GM21390 (cell line): ENCODE measurements at regions not wholly inside any gene's neighbourhood (a gene's known extent, or its start where the extent isn't known, plus 50 kb on each side); places are given as distances from the start of the nearest gene placed in this dataset.
"Not testable (repeated sequence)": the region's sequence is repeated elsewhere in the genome, so short reads cannot be mapped to it uniquely, and the experiment has no call there.

Experiments used
- ATAC-seq: cut with Tn5 transposase; IDR thresholded peaks from one replicate; pipeline ENCODE4 v1.9.1; 2021; ENCODE audit not compliant: unreplicated experiment

DNA sequence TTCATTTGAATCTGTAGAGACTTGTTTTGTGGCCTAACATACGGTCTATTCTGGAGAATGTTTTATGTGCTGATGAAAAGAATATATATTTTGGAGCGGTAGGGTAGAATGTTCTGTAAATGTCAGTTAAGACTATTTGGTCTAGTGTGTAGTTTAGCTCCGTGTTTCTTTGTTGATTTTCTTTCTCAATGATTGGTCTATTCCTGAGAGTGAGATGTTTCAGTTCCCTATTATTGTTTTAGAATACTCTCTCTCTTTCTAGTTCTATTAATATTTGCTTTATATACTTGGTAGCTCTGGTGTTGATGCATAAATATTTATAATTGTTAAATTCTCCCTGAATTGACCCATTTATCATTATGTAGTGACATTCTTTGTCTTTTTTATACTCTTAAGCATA is 236.5 kb downstream of the GLUD2 start:
- ATAC-seq = no peak

DNA sequence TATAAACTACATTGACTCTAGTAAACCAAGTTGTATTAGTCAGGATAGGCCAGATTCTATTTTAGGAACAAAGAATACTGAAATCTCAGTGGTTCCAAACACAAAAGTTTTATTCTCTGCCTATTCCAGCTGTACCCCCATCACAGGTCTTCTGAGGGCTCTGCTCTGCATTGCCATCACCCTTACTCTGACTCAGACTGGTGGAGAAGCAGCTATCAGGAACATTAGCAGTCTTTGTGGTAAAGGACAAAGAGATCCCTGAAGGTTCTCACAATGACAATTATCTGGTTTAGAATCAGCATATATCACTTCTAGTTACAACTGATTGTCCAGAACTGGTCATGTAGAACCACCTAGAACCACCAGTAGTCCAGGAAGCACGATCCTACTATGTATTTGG is 251.1 kb downstream of the GLUD2 start:
- no peak for ATAC-seq

DNA sequence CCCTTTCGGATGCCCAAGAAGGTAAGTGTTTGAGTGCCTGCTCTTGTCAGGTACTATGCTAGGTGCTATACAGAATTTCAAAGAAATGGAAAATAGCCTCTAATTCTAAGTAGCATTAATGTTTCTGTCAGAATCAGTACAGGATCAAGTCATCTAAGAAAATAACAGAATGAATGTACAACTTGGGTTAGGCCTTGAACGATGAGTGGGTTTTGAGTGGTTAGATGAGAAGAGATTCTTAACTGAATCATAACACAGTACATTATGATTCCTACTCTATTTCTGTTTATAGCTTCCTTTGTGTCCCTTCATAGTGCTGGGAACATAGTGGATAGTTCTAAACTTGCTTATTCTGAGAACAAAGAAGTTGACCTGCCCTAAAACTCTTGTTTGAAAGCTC is 253.9 kb downstream of the GLUD2 start:
- ATAC-seq = no peak

DNA sequence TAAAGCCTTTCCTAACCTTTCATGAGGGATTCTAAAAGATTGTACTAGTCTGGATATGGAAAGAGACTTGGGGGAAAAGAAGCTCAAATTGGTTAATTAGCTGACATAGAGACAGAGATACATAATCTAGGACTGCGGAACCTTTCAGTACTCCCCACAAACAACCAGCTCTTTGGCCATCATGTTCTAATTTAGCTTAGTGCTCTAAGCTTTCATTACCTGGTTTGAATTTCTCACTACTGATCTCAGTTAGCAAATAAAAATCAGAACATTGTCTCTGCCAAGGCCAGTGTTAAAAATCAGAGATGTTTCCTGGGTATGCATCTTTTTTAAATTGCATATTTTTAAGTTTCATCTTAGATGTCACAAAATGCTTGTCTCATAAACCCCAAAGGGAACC is 254.4 kb downstream of the GLUD2 start:
- ATAC-seq = peak; percentile 62

DNA sequence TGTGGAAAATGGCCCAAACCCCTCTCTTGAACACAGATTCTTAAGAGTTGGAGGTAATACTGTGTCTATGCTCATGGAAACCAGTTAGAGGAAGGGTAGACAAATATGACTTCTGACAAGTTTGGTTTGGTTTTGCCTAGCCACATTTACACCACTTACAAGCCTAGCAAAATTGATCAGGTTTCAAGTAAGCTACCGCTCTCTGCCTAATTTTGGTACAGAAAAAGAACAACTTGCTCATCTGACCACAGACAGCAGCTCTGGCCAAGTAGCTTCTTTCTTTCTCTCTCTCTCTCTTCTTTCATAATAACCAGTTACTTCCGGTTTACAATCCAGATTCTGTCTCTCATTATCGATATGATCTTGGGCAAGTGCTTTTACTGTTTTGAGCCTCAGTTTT is 260.0 kb downstream of the GLUD2 start:
- peak; percentile 81 for ATAC-seq

DNA sequence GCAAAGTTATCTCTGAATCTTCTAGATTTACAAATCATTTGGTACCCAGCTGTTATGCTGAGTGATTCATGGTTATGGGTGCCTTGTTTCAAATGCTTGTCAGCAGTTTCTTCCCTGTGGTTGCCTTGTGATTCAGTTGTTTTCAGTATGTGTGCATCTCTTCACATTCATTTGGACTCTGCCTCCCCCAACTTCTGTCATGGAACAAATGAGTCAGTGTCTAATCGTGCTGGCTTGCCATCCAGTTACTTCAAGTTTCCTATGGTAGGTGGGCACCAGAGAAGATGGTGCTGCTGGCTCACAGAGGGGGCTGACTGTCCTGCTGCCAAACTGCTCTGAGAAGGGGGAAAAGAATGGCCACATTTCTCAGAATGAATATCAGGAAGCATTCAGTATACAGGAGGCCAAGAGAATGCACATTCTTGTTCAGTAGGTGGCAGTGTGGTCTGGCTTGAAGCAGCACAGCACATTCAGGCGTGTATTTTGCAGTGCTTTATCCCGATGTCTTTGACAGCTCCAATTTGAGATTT is 260.9 kb downstream of the GLUD2 start:
- peak; percentile 66 for ATAC-seq

DNA sequence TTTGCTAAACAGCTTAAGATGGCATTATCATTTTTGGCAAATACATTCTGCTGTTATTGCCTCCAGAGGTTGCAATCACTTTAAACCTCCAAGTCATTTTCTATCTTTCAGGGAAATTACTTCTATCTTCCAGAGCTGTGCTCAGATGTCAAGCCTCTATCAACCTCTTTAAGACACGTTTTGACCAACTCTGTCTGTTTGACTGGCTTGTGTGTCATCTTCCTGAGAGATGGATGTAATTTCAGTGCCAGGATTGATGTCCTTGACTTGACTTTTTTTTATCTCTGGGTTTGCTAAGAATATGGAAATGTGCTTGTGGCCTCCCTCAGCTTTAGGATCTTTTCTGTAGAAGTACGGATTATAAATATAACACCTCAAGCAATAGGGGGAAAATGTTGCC is 263.4 kb downstream of the GLUD2 start:
- ATAC-seq = no peak

DNA sequence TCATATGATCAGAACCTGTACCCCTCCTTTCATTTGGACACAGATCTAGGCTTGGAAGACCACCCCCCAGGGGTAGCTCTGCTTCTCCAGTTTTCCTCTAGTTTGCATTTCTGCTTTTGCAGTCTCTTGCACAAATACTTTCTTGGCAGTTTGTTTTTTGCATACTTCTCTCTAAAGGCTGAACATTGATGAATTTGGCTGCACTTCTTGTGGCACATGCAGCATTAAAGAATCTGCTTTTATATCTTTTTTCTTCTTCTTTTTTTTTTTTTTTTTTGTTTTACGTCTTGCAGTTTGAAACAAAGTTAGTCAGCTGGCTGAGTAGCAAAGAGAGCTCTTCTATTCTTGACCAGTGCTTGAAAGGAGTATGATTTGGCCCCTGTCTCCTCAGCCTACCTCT is 273.0 kb downstream of the GLUD2 start:
- no peak for ATAC-seq

DNA sequence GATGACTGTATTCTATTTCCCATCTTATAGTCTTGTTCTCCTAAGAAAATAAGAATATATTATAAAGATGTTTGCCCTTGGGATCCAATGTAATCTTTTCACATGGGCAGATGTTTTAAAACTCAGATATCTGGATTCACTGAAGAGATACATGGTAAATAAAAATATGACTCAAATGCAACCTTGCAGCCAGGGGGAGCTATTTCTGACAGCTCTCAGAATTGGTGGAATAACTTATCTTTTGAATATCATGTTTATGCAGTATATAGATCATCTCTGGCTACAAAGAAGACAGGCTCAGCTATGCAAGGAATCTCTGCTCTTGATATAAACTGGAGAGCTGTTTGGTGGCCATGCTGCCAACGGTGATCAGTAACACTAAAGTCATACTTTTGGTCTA is 274.7 kb downstream of the GLUD2 start:
- ATAC-seq = no peak

DNA sequence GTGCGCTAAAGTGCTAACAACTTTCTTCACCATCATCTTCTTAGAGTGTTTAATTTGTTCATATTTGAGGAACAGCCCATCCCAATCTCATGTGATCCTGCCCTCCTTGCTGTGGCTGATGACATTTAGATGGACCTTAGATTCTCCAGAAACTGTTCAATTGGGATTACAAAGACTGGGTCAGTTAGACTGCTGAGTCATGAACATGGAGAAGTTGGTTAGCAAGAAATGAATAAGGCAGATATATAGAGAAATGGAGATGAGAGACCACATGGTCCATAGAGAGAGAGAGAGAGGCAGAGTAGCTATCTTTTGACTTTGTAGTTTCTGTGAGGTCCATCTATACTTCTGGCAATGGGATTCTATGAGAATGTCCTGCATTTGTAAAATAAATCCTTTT is 275.9 kb downstream of the GLUD2 start:
- no peak for ATAC-seq

DNA sequence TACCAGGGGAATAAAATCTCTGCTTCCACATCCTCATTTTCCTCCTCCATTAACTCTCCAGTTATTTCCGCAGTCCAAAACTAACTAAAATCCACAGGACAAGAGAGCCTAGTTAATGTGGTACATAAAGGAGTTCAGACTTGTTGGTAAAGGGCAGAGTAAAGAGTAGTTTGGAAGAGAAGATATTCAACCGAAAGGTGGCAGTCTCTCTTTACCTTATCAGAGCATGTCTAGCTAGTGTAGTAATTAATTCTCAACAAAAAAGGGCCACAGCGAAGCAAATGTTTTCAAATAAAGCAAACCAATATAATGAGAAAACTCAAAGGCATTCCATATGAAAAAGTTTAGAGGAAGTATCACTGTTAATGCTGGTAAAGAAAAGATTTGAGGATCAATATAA is 286.5 kb downstream of the GLUD2 start:
- ATAC-seq = no peak

DNA sequence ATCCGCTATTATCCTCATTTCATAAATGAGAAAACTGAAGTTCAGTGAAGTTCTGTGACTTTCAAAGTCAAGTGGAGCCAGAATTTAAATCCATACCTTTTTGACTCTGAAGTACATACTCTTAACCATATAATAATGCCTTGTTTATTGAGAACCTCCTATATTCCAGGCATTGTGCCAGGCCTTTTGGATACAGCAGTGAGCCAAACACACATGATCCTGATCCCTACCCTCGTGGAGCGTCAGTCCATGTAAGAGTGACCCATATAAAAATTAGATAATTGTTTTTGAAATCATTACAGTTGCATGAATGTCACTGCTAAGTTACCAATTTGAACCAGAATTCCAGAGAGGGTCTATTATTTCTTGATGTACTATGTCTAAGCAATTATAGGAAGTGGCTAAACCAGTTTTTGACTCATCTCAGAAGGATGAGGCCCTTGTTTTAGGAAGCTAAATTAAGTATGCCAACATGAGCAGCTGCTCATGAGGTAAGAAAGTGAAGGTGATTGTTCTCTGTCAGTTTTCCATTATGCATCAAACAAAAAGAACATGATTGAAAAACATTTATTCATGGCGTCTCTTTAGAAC is 289.5 kb downstream of the GLUD2 start:
- ATAC-seq = no peak

DNA sequence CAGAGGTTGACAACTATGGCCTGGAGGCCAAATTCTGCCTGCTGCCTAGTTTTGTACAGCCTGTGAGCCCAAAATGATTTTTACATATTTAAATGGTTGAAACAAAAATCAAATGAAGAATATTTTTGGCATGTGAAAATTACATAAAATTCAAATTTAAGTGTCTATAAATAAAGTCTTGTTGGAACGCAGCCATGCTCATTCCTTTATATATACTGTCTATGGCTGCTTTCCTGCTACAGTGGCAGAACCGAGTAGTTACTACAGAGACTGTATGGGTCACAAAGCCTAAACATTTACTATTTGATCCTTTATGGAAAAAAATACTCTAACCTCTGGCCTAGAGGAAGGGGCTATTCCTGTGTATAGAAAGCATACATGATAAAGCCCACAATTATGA is 290.4 kb downstream of the GLUD2 start:
- ATAC-seq = no peak

DNA sequence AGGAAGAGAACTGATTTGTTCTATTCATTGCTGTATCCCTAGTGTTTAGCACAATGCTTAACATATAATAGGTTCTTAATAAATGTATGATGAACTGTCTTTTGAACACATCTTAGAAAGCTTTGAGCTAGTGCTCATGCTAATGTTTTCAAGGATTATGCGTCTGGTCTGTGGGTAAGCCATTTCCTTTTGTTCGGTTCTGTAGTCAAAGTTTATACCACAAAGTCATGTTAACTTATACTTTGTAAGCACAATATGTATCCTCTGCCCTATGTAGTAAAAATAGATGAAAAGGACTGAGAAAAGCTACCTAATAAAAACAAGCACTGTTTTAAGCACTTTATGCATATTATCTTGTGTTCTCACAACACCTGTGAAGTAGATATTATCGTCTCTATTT is 301.9 kb downstream of the GLUD2 start:
- no peak for ATAC-seq

DNA sequence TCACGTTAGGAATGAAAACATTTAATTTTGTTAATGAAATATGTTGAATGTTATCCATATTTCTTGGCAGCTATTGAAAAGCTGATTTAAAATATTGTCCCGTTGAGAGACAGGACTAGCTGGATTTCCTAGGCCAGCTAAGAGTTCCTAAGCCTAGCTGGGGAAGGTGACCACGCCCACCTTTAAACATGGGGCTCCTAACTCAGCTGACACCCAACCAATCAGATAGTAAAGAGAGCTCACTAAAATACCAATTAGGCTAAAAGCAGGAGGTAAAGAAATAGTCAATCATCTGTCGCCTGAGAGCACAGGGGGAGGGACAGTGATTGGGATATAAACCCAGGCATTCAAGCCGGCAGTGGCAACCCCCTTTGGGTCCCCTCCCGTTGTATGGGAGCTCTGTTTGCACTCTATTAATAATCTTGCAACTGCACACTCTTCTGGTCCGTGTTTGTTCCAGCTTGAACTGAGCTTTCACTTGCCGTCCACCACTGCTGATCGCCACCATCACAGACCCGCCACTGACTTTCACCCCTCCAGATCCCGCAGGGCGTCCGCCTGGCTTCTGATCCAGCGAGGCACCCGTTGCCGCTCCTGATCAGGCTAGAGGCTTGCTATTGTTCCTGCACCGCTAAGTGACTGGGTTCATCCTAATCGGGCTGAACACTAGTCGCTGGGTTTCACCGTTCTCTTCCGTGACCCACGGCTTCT is 308.9 kb downstream of the GLUD2 start:
- no peak for ATAC-seq

DNA sequence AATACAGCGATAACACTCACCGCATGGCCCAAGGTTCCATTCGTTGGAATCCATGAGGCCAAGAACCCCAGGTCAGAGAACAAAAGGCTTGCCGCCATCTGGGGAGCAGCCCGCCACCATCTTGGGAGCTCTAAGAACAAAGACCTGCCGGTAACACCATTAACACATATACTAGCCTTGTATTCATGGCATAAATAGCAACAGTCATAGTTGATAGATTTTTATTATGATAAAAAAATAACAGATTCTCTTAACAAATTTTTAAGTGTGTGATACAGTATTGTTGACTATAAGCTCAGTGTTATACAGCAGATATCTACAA is 309.4 kb downstream of the GLUD2 start:
- no peak for ATAC-seq

DNA sequence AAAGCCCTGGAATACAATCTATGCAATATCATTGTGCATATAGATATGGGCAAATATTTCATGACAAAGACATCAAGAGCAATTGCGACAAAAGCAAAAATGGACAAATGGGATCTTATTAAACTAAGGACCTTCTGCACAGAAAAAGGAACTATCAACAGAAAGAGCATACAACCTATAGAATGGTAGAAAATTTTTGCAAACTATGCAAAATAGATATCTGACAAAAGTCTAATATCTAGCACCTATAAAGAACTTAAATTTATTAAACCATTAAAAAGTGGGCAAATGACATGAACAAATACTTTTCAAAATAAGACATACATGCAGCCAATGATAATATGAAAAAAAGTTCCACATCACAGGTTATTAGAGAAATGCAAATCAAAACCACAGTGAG is 312.9 kb downstream of the GLUD2 start:
- no peak for ATAC-seq

DNA sequence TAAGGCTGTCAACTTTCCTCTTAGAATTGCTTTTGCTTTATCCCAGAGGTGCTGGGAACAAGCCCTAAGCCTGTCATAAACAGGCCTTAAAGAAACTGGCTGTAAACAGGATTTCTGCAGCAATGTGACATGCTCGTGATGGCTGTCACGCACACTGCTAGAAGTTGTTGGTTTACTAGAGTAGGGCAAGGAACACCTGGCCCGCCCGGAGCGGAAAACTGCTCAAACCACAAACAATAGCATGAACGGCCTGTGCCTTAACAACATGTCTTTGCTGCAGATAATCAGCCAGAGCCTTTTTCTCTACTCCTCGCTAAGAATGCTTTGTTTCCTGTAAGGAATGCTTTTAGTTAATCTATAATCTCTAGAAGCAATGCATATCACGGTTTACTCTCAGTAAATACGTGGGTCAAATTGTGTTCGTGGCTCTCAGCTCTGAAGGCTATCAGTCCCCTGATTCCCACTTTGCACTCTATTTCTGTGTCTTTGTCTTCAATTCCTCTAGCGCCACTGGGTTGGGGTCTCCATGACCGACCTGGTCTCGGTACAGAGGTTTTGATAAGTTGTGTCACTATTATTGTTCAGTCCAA is 318.3 kb downstream of the GLUD2 start:
- ATAC-seq = no peak

DNA sequence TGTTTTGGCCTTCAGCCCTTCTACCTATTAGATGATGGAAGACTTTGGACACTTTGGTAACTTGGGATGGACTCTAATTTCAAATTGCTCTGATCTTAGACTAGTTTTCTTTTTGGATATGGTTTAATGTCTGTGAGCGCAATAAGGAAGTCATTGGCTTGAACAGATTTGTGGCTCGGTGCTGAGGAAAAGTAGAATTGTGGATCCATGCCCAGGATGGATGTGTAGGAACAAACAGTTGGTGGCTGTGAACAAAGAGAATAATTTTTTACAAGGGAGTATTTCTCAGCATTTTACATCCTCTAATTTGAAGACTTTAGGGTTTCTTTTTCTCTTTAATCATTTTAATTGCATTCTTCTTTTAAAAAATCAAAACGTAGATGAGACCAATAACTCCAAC is 327.1 kb downstream of the GLUD2 start:
- ATAC-seq = no peak

DNA sequence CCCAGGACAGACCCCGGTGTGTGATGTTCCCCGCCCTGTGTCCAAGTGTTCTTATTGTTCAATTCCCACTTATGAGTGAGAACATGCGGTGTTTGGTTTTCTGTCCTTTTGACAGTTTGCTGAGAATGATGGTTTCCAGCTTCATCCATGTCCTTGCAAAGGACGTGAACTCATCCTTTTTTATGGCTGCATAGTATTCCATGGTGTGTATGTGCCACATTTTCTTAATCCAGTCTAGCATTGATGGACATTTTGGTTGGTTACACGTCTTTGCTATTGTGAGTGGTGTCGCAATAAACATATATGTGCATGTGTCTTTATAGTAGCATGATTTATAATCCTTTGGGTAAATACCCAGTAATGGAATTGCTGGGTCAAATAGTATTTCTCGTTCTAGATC is 334.5 kb downstream of the GLUD2 start:
- ATAC-seq = not testable (repeated sequence)

DNA sequence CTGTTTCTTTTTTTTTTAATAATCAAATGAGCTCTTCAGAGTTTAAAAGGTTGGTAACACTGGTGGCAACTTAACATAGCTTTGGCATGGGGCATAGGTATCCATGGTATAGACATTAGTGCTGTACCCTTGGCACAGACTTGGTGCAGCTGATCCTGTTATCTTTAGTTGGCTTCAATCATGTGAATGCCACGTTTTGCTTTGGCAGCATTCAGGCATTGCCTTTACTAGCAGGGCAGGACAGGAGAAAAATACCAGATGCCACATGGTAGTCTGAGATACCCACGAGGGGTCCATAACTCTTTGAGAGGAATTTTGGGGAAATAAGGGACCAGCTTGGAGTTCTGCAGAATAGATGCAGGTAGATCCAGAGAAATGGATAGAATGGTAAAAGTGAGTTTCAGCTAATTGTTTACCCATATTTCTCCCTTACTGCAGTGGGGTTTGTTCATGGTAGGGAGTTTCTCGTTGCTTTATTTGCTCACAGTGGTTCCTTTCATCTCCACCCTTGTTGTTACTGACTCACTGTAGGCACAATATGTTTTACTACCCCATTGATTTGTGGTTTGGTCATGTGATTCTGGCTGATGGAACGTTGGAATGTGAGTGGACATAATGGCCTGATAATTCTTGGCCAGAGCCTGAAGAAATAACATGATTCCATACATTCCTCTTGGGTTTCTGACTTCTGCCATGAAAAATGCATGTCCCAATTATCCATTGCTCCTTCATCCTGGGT is 342.7 kb downstream of the GLUD2 start:
- no peak for ATAC-seq

DNA sequence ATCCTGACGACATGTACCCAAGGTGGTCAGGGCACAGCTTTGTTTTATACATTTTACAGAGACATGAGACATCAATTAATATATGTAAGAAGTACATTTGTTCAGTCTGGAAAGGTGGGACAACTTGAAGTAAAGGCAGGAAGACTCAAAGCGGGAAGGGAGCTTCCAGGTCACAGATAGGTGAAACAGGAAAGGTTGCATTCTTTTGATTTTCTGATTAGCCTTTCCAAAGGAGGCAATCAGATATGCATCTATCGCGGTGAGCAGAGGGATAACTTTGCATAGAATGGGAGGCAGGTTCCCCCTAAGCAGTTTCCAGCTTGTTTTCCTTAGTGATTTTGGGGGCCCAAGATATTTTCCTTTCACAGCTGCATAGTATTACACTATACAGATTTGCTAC is 358.4 kb downstream of the GLUD2 start:
- no peak for ATAC-seq
